8988T (cell line): ENCODE measurements at regions not wholly inside any gene's neighbourhood (a gene's known extent, or its start where the extent isn't known, plus 50 kb on each side); places are given as distances from the start of the nearest gene placed in this dataset.
"Not testable (repeated sequence)": the region's sequence is repeated elsewhere in the genome, so short reads cannot be mapped to it uniquely, and the experiment has no call there.

Source experiments
- DNase-seq: peaks from one replicate; pipeline ENCODE4 v3.0.0; 2011

DNA sequence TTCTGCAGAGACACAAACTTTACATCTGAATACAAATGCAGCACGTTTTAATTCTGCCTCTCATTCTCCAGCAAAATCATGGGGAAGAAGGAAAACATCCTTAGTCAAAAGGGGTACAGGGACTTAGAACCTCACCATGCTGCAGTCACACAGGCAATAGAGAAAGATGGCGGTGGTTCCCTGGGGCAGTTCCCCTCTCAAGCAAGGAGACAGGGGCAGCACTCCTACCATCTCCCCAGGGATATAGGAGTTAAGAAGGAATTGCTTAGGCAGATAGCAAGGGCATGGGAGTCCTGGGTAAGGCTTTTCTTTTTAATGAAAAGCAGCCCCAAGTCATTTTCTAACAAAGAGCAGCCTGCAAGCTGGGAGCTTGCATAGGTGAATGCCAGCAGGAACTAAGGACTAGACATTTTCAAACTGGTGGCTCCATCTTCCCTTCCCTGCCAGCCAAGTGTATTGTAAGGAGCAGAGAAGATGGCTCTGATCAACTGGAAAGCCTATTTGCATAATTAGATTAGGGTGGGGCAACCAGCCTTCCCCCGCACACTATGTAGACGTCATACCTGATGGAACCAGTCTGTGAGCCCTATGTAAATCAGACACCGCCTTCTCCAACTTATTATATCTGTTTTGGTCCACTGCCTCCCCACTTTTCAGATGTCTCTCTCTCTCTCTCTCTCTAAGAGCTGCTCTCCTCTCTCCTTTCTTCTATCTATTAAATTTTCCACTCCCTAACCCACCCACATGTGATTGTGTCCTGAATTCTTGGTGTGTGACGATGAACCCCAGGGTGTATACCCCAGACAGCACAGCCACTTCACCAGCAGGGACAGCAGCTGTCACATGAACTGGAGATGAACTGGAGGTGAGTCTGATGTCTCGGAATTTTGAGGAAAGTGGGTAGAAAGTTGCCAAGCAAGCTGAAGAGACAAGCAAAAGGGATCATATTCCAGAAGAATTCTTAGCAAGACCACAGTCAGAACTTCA is 514.5 kb downstream of the IRS2 start:
- DNase-seq, result no peak

- DNase-seq, result no peak
Observed at GRCh38 chr13:109271061-109271460, 515.3 kb downstream of the IRS2 start.

DNA sequence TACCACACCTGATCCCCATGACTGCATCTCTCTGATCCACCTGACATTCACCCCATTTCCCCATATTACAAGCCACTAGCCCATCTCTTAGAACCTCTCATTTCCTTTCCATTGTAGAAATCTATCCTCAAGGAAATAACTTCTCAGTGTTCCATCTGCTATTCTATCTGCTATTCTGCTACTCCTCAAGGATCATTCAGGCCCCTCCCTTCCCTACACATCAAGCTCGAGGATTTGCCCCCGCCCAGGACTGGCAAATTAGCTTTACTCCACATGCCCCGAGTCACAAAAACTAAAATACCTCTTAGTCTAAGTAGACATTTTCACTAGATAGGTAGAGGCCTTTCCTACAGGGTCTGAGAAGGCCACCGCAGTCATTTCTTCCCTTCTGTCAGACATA is 517.0 kb downstream of the IRS2 start:
- not testable (repeated sequence) for DNase-seq

DNA sequence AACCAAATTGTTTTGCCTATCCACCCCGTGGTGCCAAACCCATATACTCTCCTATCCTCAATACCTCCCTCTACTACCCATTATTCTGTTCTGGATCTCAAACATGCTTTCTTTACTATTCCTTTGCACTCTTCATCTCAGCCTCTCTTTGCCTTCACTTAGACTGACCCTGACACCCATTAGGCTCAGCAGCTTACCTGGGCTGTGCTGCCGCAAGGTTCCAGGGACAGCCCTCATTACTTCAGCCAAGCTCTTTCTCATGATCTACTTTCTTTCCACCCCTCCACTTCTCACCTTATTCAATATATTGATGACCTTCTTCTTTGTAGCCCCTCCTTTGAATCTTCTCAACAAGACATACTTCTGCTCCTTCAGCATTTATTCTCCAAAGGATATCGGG is 517.9 kb downstream of the IRS2 start:
- DNase-seq, result not testable (repeated sequence)

GRCh38 chr13:109267400-109267799 is 519.0 kb downstream of the IRS2 start:
- not testable (repeated sequence) for DNase-seq

DNA sequence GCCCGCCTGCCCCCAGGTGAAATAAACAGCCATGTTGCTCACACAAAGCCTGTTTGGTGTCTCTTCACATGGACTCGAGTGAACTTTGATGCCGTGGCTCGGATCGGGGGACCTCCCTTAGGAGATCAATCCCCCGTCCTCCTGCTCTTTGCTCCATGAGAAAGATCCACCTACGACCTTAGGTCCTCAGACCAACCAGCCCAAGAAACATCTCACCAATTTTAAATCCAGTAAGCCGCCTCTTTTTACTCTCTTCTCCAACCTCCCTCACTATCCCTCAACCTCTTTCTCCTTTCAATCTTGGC is 521.0 kb downstream of the IRS2 start:
- DNase-seq, result not testable (repeated sequence)

- DNase-seq, result not testable (repeated sequence)
Observed at GRCh38 chr13:109264603-109265437, 521.6 kb downstream of the IRS2 start.

DNA sequence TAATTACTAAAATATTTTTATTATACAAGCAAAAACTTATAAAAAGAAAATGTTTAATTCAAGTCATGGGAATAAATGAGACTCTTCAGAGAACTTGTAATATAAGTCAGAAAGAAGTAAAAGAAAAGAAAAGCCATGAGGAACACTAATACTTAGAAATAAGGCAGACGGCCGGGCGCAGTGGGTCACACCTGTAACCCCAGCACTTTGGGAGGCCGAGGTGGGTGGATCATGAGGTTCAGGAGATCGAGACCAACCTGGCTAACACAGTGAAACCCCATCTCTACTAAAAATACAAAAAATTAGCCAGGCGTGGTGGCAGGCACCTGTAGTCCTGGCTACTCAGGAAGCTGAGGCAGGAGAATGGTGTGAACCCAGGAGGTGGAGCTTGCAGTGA is 528.6 kb downstream of the IRS2 start:
- not testable (repeated sequence) for DNase-seq
